RWPE1 (cell line): ENCODE measurements at regions not wholly inside any gene's neighbourhood (a gene's known extent, or its start where the extent isn't known, plus 50 kb on each side); places are given as distances from the start of the nearest gene placed in this dataset.

Experiments
- CTCF ChIA-PET: fragments of 350-600 bp; sonication (Branson Sonifier 250); formaldehyde crosslinking; extraction: SDS; loops from one replicate; lab custom pipeline; 2021; lab: Yijun Ruan, JAX
- POLR2A ChIA-PET: fragments of 400-600 bp; formaldehyde crosslinking; extraction: SDS; loops from one replicate; lab custom pipeline; 2020; ENCODE audit warnings: antibody characterized with exemption; ENCODE audit not compliant: low non-redundant PET; lab: Yijun Ruan, JAX
- DNase-seq: peaks from one replicate; pipeline ENCODE4 v3.0.0; 2012; ENCODE audit warnings: low spot score
- H3K27ac ChIP-seq: fragments of 450-650 bp; 2 replicates; pipeline ENCODE4 v1.5.1; 2017
- CTCF ChIP-seq: fragments of 450-650 bp; conservative IDR thresholded peaks from 2 replicates; pipeline ENCODE4 v1.5.1; 2017; ENCODE audit warnings: low read depth, mild to moderate bottlenecking

GRCh38 chr5:106307265-106307664, 1363.5 kb downstream of the EFNA5 start:
- POLR2A ChIA-PET: no interaction called here
- no peak for DNase-seq
- no peak for TF ChIP-seq CTCF
- H3K27ac ChIP-seq: no peak overlapping the region
- CTCF ChIA-PET: no interaction called here

DNA sequence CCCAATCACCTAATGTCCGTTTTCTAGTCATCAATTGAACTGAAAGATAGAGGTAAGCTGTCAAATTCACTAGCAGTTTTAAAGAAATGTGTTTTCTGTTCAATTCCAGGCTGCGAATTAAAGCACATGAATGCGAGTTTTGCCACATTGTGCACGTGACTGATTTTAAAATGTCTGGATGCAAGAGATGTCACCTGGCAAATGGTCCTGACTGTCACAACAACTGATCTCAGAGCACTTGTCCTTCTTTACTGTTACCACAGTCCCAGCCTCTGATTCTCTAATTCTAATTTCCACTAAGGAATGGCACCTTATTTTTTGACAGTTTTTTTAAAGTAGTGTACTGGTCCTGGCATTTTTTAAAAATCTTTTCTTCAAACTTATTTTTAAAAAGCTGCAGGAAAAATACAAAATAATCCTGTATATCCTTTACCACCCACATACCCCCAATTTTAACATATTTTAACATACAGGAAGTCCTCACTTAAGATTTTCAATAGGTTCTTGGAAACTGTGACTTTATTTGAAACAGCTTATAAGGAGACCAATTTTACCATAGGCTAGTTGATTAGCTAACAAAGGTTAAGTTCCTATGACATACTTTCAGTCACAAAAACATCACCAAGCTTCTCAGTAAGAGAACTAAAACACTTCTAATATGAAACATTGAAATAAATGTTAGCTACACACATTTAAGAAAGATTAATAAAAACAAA, 1364.3 kb downstream of the EFNA5 start:
- no peak overlapping the region for H3K27ac ChIP-seq
- TF ChIP-seq CTCF: no peak
- POLR2A ChIA-PET: no interaction called here
- CTCF ChIA-PET: interaction anchor here (0.7 kb wide), 1 partner anchor 658 kb away, joined by 5 read pairs; no protein-coding TSS in a partner anchor
- no peak for DNase-seq

GRCh38 chr5:106303911-106304310, 1366.8 kb downstream of the EFNA5 start:
- no peak overlapping the region for H3K27ac ChIP-seq
- ChIA-PET CTCF (no interaction called here), POLR2A (no interaction called here)
- TF ChIP-seq CTCF: no peak
- no peak for DNase-seq

DNA sequence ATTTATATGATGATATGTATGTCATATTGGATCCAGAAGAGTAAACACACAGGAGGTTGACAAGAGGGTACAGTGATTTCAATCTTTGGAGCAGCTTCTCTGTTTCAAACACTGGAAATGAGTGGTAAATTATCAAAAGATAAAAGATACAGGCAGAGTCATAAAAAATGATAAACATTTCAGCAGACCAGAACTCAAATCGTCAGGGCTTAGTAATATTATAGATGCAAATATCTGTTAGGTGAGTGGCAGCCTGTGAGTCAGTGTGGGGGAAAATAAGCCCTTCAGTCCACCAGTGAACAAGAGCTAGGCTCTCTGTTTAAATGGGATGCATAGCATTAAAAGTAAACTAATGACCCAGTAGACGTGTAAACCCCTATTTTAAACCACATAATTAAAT, 1378.1 kb downstream of the EFNA5 start:
- CTCF ChIA-PET: interaction anchor here (0.6 kb wide), 1 partner anchor 23 kb away, joined by 3 read pairs; no protein-coding TSS in a partner anchor
- no peak for TF ChIP-seq CTCF
- DNase-seq: no peak
- no peak overlapping the region for H3K27ac ChIP-seq
- POLR2A ChIA-PET: no interaction called here

DNA sequence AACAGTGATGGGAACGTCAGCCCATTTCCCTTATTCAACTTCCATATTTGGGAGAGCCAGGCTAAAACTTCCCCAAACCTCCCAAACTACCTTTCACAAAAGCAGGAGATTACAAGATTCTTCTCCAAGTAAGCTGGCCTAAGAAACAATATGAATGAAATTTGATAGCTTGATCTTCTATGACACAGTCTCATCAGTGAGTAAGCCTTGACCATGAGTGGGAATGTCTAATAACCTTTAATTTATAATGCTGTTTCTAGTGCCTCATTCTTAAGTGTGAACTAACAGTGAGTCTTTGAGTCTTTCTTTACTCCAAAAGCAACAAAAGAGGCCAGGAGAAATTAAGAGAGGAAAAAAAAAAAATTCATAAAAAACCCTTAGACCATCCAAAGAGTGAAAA, 1379.9 kb downstream of the EFNA5 start:
- TF ChIP-seq CTCF: no peak
- no peak for DNase-seq
- ChIA-PET POLR2A (no interaction called here), CTCF (no interaction called here)
- H3K27ac ChIP-seq: no peak overlapping the region

- POLR2A ChIA-PET: no interaction called here
- DNase-seq: no peak
- no peak for TF ChIP-seq CTCF
- CTCF ChIA-PET: interaction anchor here (0.7 kb wide), 1 partner anchor 26 kb away, joined by 4 read pairs; no protein-coding TSS in a partner anchor
- no peak overlapping the region for H3K27ac ChIP-seq
Measured at GRCh38 chr5:106288979-106289378, 1381.8 kb downstream of the EFNA5 start.
